Body of pancreas (tissue), 4 donors: ENCODE measurements at regions not wholly inside any gene's neighbourhood (a gene's known extent, or its start where the extent isn't known, plus 50 kb on each side); places are given as distances from the start of the nearest gene placed in this dataset.

Experiments used
- CTCF ChIP-seq, 7 experiments: fragments of 450-650 bp in 4 of 7; fragments of 200-600 bp in 3 of 7; sonication (generic) in 3 of 7; IDR thresholded peaks; one replicate each; pipeline ENCODE4 v1.5.1; 2016 to 2019; ENCODE audit warnings: antibody characterized with exemption in 7 of 7
- POLR2A ChIP-seq, 3 donors: fragments of 450-650 bp; IDR thresholded peaks; one replicate each; pipeline ENCODE4 v1.6.1; 2016; ENCODE audit warnings: antibody characterized with exemption in 3 of 3, mild to moderate bottlenecking in 2 of 3

GRCh38 chr5:54859316-54859715 is 126.1 kb downstream of the ESM1 start:
- TF ChIP-seq CTCF (IDR thresholded peaks at IDR 0.05), result no peak
- TF ChIP-seq POLR2A (IDR thresholded peaks at IDR 0.05), result no peak
